ENCODE measurements at regions not wholly inside any gene's neighbourhood (a gene's known extent, or its start where the extent isn't known, plus 50 kb on each side); places are given as distances from the start of the nearest gene placed in this dataset.
A peak's percentile ranks its signal among the peaks of the same experiment; 100 is the strongest.

GRCh38 chr21:17368748-17369363 is 144.0 kb upstream of the CXADR start:
- in situ Hi-C loops (cut with HindIII; ENCODE audit: low sequenced_read_pairs), result no loop called here

GRCh38 chr21:17370263-17370662 is 142.6 kb upstream of the CXADR start:
- no peak for DNase-seq (ENCODE audit: low read depth)
- TF ChIP-seq CTCF (IDR thresholded peaks at IDR 0.05; ENCODE audit: low read depth, low read length, missing control alignments), result no peak
- in situ Hi-C loops (cut with HindIII; ENCODE audit: low sequenced_read_pairs), result no loop called here
- H3K4me3 ChIP-seq (ENCODE audit: low read depth, low read length), result no peak overlapping the region

More at GRCh38 chr21:17368748-17369363, 144.0 kb upstream of the CXADR start:
- DNase-seq (ENCODE audit: low read depth), result no peak
- H3K4me3 ChIP-seq (ENCODE audit: low read depth, low read length), result no peak overlapping the region
- no peak for TF ChIP-seq CTCF (IDR thresholded peaks at IDR 0.05; ENCODE audit: low read depth, low read length, missing control alignments)

- H3K4me3 ChIP-seq (ENCODE audit: low read depth, low read length), result no peak overlapping the region
- no peak for TF ChIP-seq CTCF (IDR thresholded peaks at IDR 0.05; ENCODE audit: low read depth, low read length, missing control alignments)
- no peak for DNase-seq (ENCODE audit: low read depth)
- in situ Hi-C loops (cut with HindIII; ENCODE audit: low sequenced_read_pairs), result no loop called here
These were observed 141.9 kb upstream of the CXADR start for GRCh38 chr21:17370916-17371315.

- TF ChIP-seq CTCF (IDR thresholded peaks at IDR 0.05; ENCODE audit: low read depth, low read length, missing control alignments), result no peak
- in situ Hi-C loops (cut with HindIII; ENCODE audit: low sequenced_read_pairs), result no loop called here
- H3K4me3 ChIP-seq (ENCODE audit: low read depth, low read length), result no peak overlapping the region
- peak; percentile 67 for DNase-seq (ENCODE audit: low read depth)
These were observed 141.4 kb upstream of the CXADR start for GRCh38 chr21:17371450-17371849.

- in situ Hi-C loops (cut with HindIII; ENCODE audit: low sequenced_read_pairs), result no loop called here
- TF ChIP-seq CTCF (IDR thresholded peaks at IDR 0.05; ENCODE audit: low read depth, low read length, missing control alignments), result no peak
- no peak overlapping the region for H3K4me3 ChIP-seq (ENCODE audit: low read depth, low read length)
- DNase-seq (ENCODE audit: low read depth), result no peak
These were observed 140.6 kb upstream of the CXADR start for GRCh38 chr21:17372200-17372599.

GRCh38 chr21:17386498-17386897 is 126.3 kb upstream of the CXADR start:
- DNase-seq (ENCODE audit: low read depth), result no peak
- no peak for TF ChIP-seq CTCF (IDR thresholded peaks at IDR 0.05; ENCODE audit: low read depth, low read length, missing control alignments)
- in situ Hi-C loops (cut with HindIII; ENCODE audit: low sequenced_read_pairs), result loop anchor here (25.0 kb wide), 1 partner anchor 176 kb away; no protein-coding TSS in a partner anchor
- H3K4me3 ChIP-seq (ENCODE audit: low read depth, low read length), result no peak overlapping the region

Measured in astrocyte of the cerebellum (primary cell).